CD4-positive, alpha-beta T cell treated with Interleukin-1 beta for 1 hour (primary cell): ENCODE measurements at regions not wholly inside any gene's neighbourhood (a gene's known extent, or its start where the extent isn't known, plus 50 kb on each side); places are given as distances from the start of the nearest gene placed in this dataset.

Experiments used
- DNase-seq, 2 donors: peaks; one replicate each; pipeline ENCODE4 v3.0.0-alpha.2; 2020 to 2022

GRCh38 chr6:4613795-4614194 lies 162.4 kb upstream of the CDYL start:
- no peak for DNase-seq

- no peak for DNase-seq
Observed at GRCh38 chr6:4613381-4613780, 162.8 kb upstream of the CDYL start.

GRCh38 chr6:4612636-4613171 lies 163.5 kb upstream of the CDYL start:
- no peak for DNase-seq

- no peak for DNase-seq
Observed at GRCh38 chr6:4611429-4612129, 164.6 kb upstream of the CDYL start.

- DNase-seq, result no peak
Observed at GRCh38 chr6:4610256-4610655, 165.9 kb upstream of the CDYL start.

GRCh38 chr6:4608361-4609115 lies 167.7 kb upstream of the CDYL start:
- DNase-seq, result no peak

GRCh38 chr6:4607793-4608192 lies 168.4 kb upstream of the CDYL start:
- DNase-seq, result peak in 1 of 2 donors; percentile 24

GRCh38 chr6:4606821-4607704 lies 169.1 kb upstream of the CDYL start:
- no peak for DNase-seq

- DNase-seq, result no peak
Observed at GRCh38 chr6:4606016-4606415, 170.2 kb upstream of the CDYL start.

- no peak for DNase-seq
Observed at GRCh38 chr6:4603856-4604369, 172.3 kb upstream of the CDYL start.

GRCh38 chr6:4603291-4603690 lies 172.9 kb upstream of the CDYL start:
- peak in 1 of 2 donors; percentile 40 for DNase-seq

- DNase-seq, result no peak
Observed at GRCh38 chr6:4599924-4600323, 176.3 kb upstream of the CDYL start.

- no peak for DNase-seq
Observed at GRCh38 chr6:4598384-4598995, 177.7 kb upstream of the CDYL start.

GRCh38 chr6:4593951-4594350 lies 182.3 kb upstream of the CDYL start:
- no peak for DNase-seq

- DNase-seq, result no peak
Observed at GRCh38 chr6:4592026-4592425, 184.2 kb upstream of the CDYL start.

- no peak for DNase-seq
Observed at GRCh38 chr6:4591218-4591617, 185.0 kb upstream of the CDYL start.

- no peak for DNase-seq
Observed at GRCh38 chr6:4589295-4589694, 186.9 kb upstream of the CDYL start.

GRCh38 chr6:4588581-4588980 lies 187.6 kb upstream of the CDYL start:
- no peak for DNase-seq

GRCh38 chr6:4588163-4588562 lies 188.0 kb upstream of the CDYL start:
- no peak for DNase-seq

GRCh38 chr6:4587171-4587570 lies 189.0 kb upstream of the CDYL start:
- DNase-seq, result no peak

GRCh38 chr6:4586469-4586859 lies 189.7 kb upstream of the CDYL start:
- DNase-seq, result no peak

- no peak for DNase-seq
Observed at GRCh38 chr6:4585682-4586468, 190.3 kb upstream of the CDYL start.
